ENCODE measurements at regions not wholly inside any gene's neighbourhood (a gene's known extent, or its start where the extent isn't known, plus 50 kb on each side); places are given as distances from the start of the nearest gene placed in this dataset.

- H3K9me3 Mint-ChIP-seq, result no peaks in the 10 kb centered on the region
- TF ChIP-seq CTCF (conservative IDR thresholded peaks at IDR 0.05), result no peak
- H3K4me3 Mint-ChIP-seq, result no peak overlapping the region
- H3K36me3 Mint-ChIP-seq, result no peaks in the 10 kb centered on the region
- peaks cover 5% of the 10 kb centered on the region for H3K27me3 Mint-ChIP-seq
- peaks cover 8% of the 10 kb centered on the region for H3K4me1 Mint-ChIP-seq (ENCODE audit: unreplicated experiment)
- H3K27ac Mint-ChIP-seq, result no peak overlapping the region
- DNase-seq (ENCODE audit: extremely low spot score, unreplicated experiment), result no peak
Observed at GRCh38 chr3:16788440-16789056, 96.2 kb upstream of the PLCL2 start.

GRCh38 chr3:16789344-16790120, 95.2 kb upstream of the PLCL2 start:
- peaks cover 5% of the 10 kb centered on the region for H3K27me3 Mint-ChIP-seq
- H3K4me1 Mint-ChIP-seq (ENCODE audit: unreplicated experiment), result peaks cover 8% of the 10 kb centered on the region
- no peaks in the 10 kb centered on the region for H3K9me3 Mint-ChIP-seq
- no peaks in the 10 kb centered on the region for H3K36me3 Mint-ChIP-seq
- no peak for TF ChIP-seq CTCF (conservative IDR thresholded peaks at IDR 0.05)
- no peak overlapping the region for H3K27ac Mint-ChIP-seq
- no peak overlapping the region for H3K4me3 Mint-ChIP-seq
- DNase-seq (ENCODE audit: extremely low spot score, unreplicated experiment), result no peak

- H3K9me3 Mint-ChIP-seq, result no peaks in the 10 kb centered on the region
- H3K4me3 Mint-ChIP-seq, result no peak overlapping the region
- no peak overlapping the region for H3K27ac Mint-ChIP-seq
Observed at GRCh38 chr3:16790432-16791400, 94.0 kb upstream of the PLCL2 start.

GRCh38 chr3:16793321-16793720, 91.4 kb upstream of the PLCL2 start:
- H3K36me3 Mint-ChIP-seq, result no peaks in the 10 kb centered on the region
- H3K4me1 Mint-ChIP-seq (ENCODE audit: unreplicated experiment), result peaks cover 8% of the 10 kb centered on the region
- no peak overlapping the region for H3K27ac Mint-ChIP-seq

More at GRCh38 chr3:16790432-16791400, 94.0 kb upstream of the PLCL2 start:
- no peaks in the 10 kb centered on the region for H3K36me3 Mint-ChIP-seq
- no peak for DNase-seq (ENCODE audit: extremely low spot score, unreplicated experiment)
- peaks cover 5% of the 10 kb centered on the region for H3K27me3 Mint-ChIP-seq
- peaks cover 8% of the 10 kb centered on the region for H3K4me1 Mint-ChIP-seq (ENCODE audit: unreplicated experiment)
- no peak for TF ChIP-seq CTCF (conservative IDR thresholded peaks at IDR 0.05)

More at GRCh38 chr3:16793321-16793720, 91.4 kb upstream of the PLCL2 start:
- Mint-ChIP-seq H3K4me3 (no peak overlapping the region), H3K27me3 (peaks cover 5% of the 10 kb centered on the region), H3K9me3 (no peaks in the 10 kb centered on the region)
- no peak for DNase-seq (ENCODE audit: extremely low spot score, unreplicated experiment)
- no peak for TF ChIP-seq CTCF (conservative IDR thresholded peaks at IDR 0.05)

Data from type B pancreatic cell (in vitro differentiated cells).